ENCODE measurements at regions not wholly inside any gene's neighbourhood (a gene's known extent, or its start where the extent isn't known, plus 50 kb on each side); places are given as distances from the start of the nearest gene placed in this dataset.
"Not testable (repeated sequence)": the region's sequence is repeated elsewhere in the genome, so short reads cannot be mapped to it uniquely, and the experiment has no call there.

- intact Hi-C loops (cut with DNase I): no loop called here
- Histone ChIP-seq H3K36me3 (no peaks in the 10 kb centered on the region), H3K4me3 (no peak overlapping the region), H3K4me1 (no peaks in the 10 kb centered on the region), H3K27me3 (no peaks in the 10 kb centered on the region), H3K27ac (replicated peaks in 1 of 4) (no peak overlapping the region), H3K9me3 (no peaks in the 10 kb centered on the region)
- WGBS: 46% methylated on average over 7 of the region's 7 CpGs
- no peak for TF ChIP-seq POLR2AphosphoS5 (IDR thresholded peaks at IDR 0.05)
- no peak for TF ChIP-seq CTCF (IDR thresholded peaks at IDR 0.05)
- TF ChIP-seq EP300 (IDR thresholded peaks at IDR 0.05): no peak
- TF ChIP-seq POLR2A (IDR thresholded peaks at IDR 0.05; ENCODE audit: low read depth): no peak
- DNase-seq (ENCODE audit: extremely low spot score): no peak
Observed at GRCh38 chr14:87041290-87042020, 951.5 kb downstream of the GALC start.

GRCh38 chr14:87034680-87035079 is 958.3 kb downstream of the GALC start:
- Histone ChIP-seq H3K27me3 (no peaks in the 10 kb centered on the region), H3K4me3 (no peak overlapping the region), H3K4me1 (no peaks in the 10 kb centered on the region), H3K27ac (replicated peaks in 1 of 4) (no peak overlapping the region), H3K36me3 (no peaks in the 10 kb centered on the region), H3K9me3 (no peaks in the 10 kb centered on the region)
- TF ChIP-seq POLR2A (IDR thresholded peaks at IDR 0.05; ENCODE audit: low read depth): no peak
- TF ChIP-seq CTCF (IDR thresholded peaks at IDR 0.05): no peak
- no peak for TF ChIP-seq POLR2AphosphoS5 (IDR thresholded peaks at IDR 0.05)
- TF ChIP-seq EP300 (IDR thresholded peaks at IDR 0.05): no peak
- intact Hi-C loops (cut with DNase I): no loop called here
- no peak for DNase-seq (ENCODE audit: extremely low spot score)
- WGBS: 64% methylated on average over 1 of the region's 1 CpG

- intact Hi-C loops (cut with DNase I): no loop called here
- Histone ChIP-seq H3K4me1 (no peaks in the 10 kb centered on the region), H3K36me3 (no peaks in the 10 kb centered on the region), H3K27ac (replicated peaks in 1 of 4) (no peak overlapping the region), H3K9me3 (no peaks in the 10 kb centered on the region), H3K4me3 (no peak overlapping the region), H3K27me3 (no peaks in the 10 kb centered on the region)
- DNase-seq (ENCODE audit: extremely low spot score): no peak
- no peak for TF ChIP-seq POLR2AphosphoS5 (IDR thresholded peaks at IDR 0.05)
- TF ChIP-seq POLR2A (IDR thresholded peaks at IDR 0.05; ENCODE audit: low read depth): no peak
- no peak for TF ChIP-seq CTCF (IDR thresholded peaks at IDR 0.05)
- TF ChIP-seq EP300 (IDR thresholded peaks at IDR 0.05): no peak
- 73% methylated on average over 1 of the region's 1 CpG for whole genome bisulfite sequencing
Observed at GRCh38 chr14:87030197-87030596, 962.8 kb downstream of the GALC start.

- H3K4me1 ChIP-seq; DNase-seq (ENCODE audit: extremely low spot score); H3K27ac ChIP-seq (replicated peaks in 1 of 4); H3K36me3 ChIP-seq; H3K4me3 ChIP-seq; intact Hi-C loops (cut with DNase I); H3K27me3 ChIP-seq; H3K9me3 ChIP-seq: not testable (repeated sequence)
- 85% methylated on average over 4 of the region's 4 CpGs for WGBS
Observed at GRCh38 chr14:87020106-87020505, 972.9 kb downstream of the GALC start.

- no peak for DNase-seq (ENCODE audit: extremely low spot score)
- Histone ChIP-seq H3K27me3 (no peaks in the 10 kb centered on the region), H3K36me3 (no peaks in the 10 kb centered on the region), H3K4me3 (no peak overlapping the region), H3K27ac (replicated peaks in 1 of 4) (no peak overlapping the region), H3K4me1 (no peaks in the 10 kb centered on the region), H3K9me3 (no peaks in the 10 kb centered on the region)
- TF ChIP-seq POLR2A (IDR thresholded peaks at IDR 0.05; ENCODE audit: low read depth) (no peak), POLR2AphosphoS5 (IDR thresholded peaks at IDR 0.05) (no peak), CTCF (IDR thresholded peaks at IDR 0.05) (no peak), EP300 (IDR thresholded peaks at IDR 0.05) (no peak)
- intact Hi-C loops (cut with DNase I): no loop called here
- WGBS: 21% methylated on average over 1 of the region's 1 CpG
Observed at GRCh38 chr14:87018294-87018693, 974.7 kb downstream of the GALC start.
